ENCODE measurements at regions not wholly inside any gene's neighbourhood (a gene's known extent, or its start where the extent isn't known, plus 50 kb on each side); places are given as distances from the start of the nearest gene placed in this dataset.

DNA sequence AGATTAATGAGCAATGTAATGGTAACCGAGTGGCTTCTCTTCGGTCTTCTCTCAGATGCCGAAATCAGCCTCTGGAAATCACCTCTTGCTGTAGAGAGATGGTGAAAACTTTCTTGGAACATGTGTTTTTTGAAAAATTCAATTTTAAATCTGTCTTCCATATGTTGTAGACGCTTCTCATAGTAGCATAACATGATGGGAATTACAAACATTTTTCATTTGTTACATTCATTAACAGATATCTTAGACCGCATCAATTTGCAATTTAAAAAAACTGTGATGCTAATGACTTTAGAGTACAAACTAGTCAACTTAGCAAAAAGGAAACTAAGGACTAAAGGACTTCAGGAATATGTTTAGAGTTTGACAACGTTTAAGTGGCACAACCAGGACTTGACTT is 275.2 kb downstream of the ASXL3 start:
- Mint-ChIP-seq H3K9me3 (ENCODE audit: low read depth) (no peaks in the 10 kb centered on the region), H3K27ac (no peak overlapping the region), H3K36me3 (ENCODE audit: insufficient read depth) (no peaks in the 10 kb centered on the region), H3K27me3 (no peaks in the 10 kb centered on the region), H3K4me3 (ENCODE audit: low read depth) (no peak overlapping the region), H3K4me1 (ENCODE audit: low read depth) (no peaks in the 10 kb centered on the region)
- DNase-seq (ENCODE audit: low spot score, unreplicated experiment), result no peak
- no peak for TF ChIP-seq CTCF (IDR thresholded peaks at IDR 0.05; ENCODE audit: unreplicated experiment)

GRCh38 chr18:33851546-33852078 is 273.6 kb downstream of the ASXL3 start:
- no peaks in the 10 kb centered on the region for H3K36me3 Mint-ChIP-seq (ENCODE audit: insufficient read depth)
- H3K27ac Mint-ChIP-seq, result no peak overlapping the region
- H3K4me1 Mint-ChIP-seq (ENCODE audit: low read depth), result no peaks in the 10 kb centered on the region
- no peak for TF ChIP-seq CTCF (IDR thresholded peaks at IDR 0.05; ENCODE audit: unreplicated experiment)
- H3K4me3 Mint-ChIP-seq (ENCODE audit: low read depth), result no peak overlapping the region
- no peak for DNase-seq (ENCODE audit: low spot score, unreplicated experiment)
- no peaks in the 10 kb centered on the region for H3K27me3 Mint-ChIP-seq
- no peaks in the 10 kb centered on the region for H3K9me3 Mint-ChIP-seq (ENCODE audit: low read depth)

DNA sequence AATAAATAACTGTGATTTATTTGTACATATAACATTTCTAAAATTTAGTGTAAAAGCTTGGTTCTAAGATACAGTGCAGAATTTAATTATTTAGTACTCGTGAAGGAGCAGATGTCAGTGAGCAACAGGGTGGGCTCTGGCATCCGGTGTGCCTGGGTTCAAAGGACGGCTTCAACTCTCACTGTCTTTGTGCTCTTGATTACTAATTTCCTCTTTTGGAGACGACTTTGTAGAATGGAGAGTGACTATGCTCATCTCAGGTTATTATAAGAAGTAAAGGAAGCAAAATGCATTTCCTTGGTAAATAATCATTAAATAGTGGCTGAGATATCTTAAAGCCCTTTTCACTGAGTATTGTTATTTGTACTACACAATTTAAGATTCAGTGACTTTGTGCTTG is 271.7 kb downstream of the ASXL3 start:
- no peak overlapping the region for H3K27ac Mint-ChIP-seq
- DNase-seq (ENCODE audit: low spot score, unreplicated experiment), result no peak
- TF ChIP-seq CTCF (IDR thresholded peaks at IDR 0.05; ENCODE audit: unreplicated experiment), result no peak
- no peak overlapping the region for H3K4me3 Mint-ChIP-seq (ENCODE audit: low read depth)
- H3K4me1 Mint-ChIP-seq (ENCODE audit: low read depth), result no peaks in the 10 kb centered on the region
- no peaks in the 10 kb centered on the region for H3K9me3 Mint-ChIP-seq (ENCODE audit: low read depth)
- no peaks in the 10 kb centered on the region for H3K36me3 Mint-ChIP-seq (ENCODE audit: insufficient read depth)
- H3K27me3 Mint-ChIP-seq, result no peaks in the 10 kb centered on the region

GRCh38 chr18:33844232-33844631 is 266.2 kb downstream of the ASXL3 start:
- no peak for TF ChIP-seq CTCF (IDR thresholded peaks at IDR 0.05; ENCODE audit: unreplicated experiment)
- Mint-ChIP-seq H3K27ac (no peak overlapping the region), H3K9me3 (ENCODE audit: low read depth) (no peaks in the 10 kb centered on the region), H3K4me1 (ENCODE audit: low read depth) (peaks cover 8% of the 10 kb centered on the region), H3K4me3 (ENCODE audit: low read depth) (no peak overlapping the region), H3K27me3 (no peaks in the 10 kb centered on the region), H3K36me3 (ENCODE audit: insufficient read depth) (no peaks in the 10 kb centered on the region)
- no peak for DNase-seq (ENCODE audit: low spot score, unreplicated experiment)

GRCh38 chr18:33841221-33841967 is 263.4 kb downstream of the ASXL3 start:
- TF ChIP-seq CTCF (IDR thresholded peaks at IDR 0.05; ENCODE audit: unreplicated experiment), result no peak
- no peak overlapping the region for H3K4me3 Mint-ChIP-seq (ENCODE audit: low read depth)
- no peaks in the 10 kb centered on the region for H3K27me3 Mint-ChIP-seq
- H3K36me3 Mint-ChIP-seq (ENCODE audit: insufficient read depth), result no peaks in the 10 kb centered on the region
- H3K9me3 Mint-ChIP-seq (ENCODE audit: low read depth), result no peaks in the 10 kb centered on the region
- H3K4me1 Mint-ChIP-seq (ENCODE audit: low read depth), result peaks cover 18% of the 10 kb centered on the region
- no peak overlapping the region for H3K27ac Mint-ChIP-seq
- no peak for DNase-seq (ENCODE audit: low spot score, unreplicated experiment)
